ENCODE measurements at regions not wholly inside any gene's neighbourhood (a gene's known extent, or its start where the extent isn't known, plus 50 kb on each side); places are given as distances from the start of the nearest gene placed in this dataset.

DNA sequence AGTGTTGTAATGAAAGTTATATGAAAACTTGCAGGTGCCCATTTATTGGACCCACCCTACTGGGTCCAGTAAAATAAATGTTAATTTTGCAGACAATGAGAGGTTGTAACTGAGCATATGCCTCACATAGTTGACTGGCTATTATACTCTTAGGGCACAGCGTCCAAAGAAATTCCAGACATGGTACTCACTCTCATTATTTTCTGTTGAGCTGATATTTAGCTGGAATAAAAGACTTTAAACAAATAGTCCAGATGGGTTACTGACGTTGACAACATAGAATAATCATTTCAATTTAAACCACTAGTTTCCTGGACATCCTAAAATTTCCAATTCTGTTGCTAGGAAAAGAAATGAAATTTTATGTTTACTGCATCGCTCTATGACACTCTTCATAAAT lies 174.5 kb downstream of the ZNF365 start:
- no peak for DNase-seq (ENCODE audit: low read depth in 2 of 2)

DNA sequence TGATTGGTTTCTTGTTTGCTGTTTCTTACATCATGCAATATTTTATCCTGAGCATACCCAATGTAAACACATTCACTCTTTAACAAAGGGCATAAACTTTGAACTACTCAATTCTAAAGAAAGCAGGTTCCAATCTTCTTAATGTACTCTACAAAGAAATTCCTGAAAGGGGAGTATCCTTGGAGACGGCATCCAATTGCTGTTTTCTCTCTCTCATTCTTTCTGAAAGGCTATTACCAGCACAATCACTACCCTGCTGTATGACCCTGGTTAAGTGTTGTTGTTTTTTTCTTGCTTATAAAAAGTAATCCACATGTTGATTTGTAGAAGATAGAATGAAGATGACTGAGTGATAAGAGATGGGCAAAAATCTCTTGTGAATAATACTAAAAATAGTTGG lies 176.0 kb downstream of the ZNF365 start:
- no peak for DNase-seq (ENCODE audit: low read depth in 2 of 2)

DNA sequence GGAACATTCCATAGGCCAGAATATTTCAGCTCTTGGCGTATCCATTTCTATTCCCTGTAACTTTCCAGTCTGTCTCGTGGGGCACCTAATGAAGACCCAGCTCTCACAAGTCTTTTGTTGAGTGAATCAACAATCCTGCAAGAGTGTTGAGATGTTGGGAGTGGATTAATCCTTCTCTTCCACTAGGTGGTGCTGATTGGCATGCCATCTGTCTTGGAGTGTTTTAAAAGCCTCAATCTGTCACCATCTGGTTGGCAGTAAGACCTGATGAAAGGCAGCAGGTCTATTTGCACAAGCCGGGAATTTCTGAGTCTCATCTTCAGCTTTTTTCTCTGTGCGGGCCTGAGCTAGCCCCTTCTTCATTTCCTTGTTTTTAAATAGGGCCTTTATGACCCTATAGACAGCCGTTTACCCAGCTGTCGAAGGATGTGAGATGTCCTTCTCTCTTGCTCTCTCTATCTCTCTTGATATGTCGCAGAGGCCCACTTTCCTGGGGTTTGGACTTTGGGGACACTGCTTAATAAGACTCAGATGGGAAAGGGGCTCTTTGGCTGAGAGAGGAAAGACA lies 180.5 kb downstream of the ZNF365 start:
- no peak for DNase-seq (ENCODE audit: low read depth in 2 of 2)

DNA sequence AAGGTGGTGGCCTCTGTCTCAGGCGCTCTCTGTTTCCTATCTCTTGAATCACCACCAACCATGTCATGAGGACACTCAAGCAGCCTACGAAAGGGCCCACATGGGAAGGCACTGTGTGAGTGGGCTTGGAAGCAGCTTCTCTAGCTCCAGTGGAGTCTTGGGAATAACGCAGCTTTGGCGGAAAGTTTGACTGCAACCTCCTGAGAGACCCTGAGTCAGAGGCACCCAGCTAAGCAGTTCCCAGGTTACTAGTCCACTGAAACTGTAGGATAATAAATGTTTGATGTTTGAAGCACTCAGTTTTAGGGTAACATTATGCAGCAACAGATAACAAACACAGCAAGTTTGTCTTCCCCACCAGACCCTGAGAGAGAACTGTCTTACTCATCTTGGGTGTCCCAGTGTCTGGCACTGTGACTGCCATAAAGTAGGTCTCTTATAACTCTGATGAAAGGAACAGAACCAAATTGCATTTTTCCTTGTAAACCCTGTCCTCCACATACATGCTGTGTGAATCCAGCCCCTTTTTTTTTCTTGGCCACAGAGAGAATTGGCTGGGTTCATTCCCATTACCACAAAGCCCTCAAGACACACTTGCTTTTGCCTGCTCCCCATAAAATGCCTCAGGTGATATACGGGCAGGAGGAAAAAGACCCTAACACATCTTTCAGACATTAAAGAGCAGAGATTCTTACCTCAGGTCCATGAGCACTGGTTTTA lies 185.5 kb downstream of the ZNF365 start:
- no peak for DNase-seq (ENCODE audit: low read depth in 2 of 2)

DNA sequence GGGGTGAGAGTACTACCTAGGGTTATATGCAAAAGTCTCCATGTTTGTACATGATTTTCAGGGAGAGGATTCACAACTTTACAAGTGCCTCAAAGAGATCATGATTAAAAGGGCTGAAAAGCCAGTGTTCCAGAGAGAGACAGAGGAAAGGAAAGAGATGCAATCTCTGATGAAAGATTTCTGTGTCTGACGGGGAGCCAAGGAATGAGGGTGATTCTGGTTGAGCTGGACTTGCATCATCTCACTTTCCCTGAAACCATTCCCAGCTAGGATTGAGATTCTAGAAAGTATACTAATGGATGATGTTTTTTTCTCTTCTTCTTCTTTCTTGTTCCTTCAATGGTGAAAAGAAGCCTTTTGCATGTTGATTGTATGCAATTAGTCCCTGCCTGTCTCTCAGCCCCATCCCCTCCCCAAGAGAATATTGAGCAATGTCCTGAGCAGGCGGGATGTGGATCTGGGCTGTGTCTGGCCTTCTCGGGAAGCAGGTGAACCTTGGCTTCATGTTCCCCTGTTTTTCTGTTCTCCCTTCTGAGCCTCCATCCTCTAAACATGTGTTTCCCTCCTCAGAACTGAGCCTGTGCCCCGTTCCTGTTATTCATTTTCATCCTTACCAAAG lies 186.1 kb downstream of the ZNF365 start:
- DNase-seq (ENCODE audit: low read depth in 2 of 2) = no peak

DNA sequence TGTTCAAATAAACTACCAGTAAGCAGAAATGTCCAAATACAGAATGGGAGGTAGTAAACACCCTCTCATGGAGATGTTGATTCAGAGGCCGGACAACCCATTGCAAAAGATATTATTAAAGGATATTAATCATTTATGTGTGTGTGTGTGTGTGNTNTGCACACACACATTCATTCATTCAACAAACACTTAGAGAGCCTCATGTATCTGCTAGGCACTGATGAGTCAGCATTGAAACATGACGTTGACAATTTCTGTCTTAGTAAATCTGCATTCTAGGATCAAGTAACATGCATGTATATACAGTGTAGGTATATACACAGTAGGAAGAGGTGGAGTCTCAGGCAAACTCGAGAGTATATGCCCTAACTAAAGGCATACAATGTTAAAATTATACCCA lies 187.0 kb downstream of the ZNF365 start:
- no peak for DNase-seq (ENCODE audit: low read depth in 2 of 2)

DNA sequence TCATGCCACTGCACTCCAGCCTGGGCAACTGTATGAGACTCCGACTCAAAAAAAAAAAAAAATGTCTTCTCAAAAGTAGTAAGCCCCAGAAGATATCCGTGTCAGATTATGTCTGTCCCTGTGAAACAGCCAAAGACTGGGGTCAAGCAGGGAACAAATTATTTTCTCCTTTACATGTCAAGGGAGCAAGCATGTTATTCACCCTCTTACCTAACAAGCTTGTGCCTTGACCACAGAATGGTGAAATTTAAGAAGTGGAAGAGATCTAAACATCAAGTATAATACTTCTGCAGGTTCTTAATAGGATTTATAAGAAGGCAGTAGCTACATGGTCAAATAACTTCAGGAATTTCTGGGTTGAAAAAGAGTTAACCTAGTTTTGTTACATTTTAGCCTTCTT lies 187.9 kb downstream of the ZNF365 start:
- no peak for DNase-seq (ENCODE audit: low read depth in 2 of 2)

DNA sequence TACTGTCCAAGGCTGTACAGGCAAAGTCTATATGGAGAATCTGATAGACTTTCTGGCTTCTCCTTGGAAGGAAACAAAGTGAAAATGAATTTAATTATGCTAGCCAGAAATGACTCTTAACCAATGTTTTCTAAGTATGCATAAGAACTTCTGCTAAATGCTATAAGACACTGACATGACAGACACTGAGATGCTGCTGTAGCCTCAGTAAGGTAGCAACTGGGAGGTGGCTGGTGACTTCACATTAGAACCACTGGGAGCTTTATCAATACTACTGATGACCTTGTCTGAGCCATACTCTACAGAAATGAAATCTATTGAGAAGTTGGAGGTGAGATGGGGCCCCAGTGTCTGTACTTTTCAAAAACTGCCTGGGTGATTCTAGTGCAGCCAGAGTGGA lies 188.6 kb downstream of the ZNF365 start:
- DNase-seq (ENCODE audit: low read depth in 2 of 2) = no peak

DNA sequence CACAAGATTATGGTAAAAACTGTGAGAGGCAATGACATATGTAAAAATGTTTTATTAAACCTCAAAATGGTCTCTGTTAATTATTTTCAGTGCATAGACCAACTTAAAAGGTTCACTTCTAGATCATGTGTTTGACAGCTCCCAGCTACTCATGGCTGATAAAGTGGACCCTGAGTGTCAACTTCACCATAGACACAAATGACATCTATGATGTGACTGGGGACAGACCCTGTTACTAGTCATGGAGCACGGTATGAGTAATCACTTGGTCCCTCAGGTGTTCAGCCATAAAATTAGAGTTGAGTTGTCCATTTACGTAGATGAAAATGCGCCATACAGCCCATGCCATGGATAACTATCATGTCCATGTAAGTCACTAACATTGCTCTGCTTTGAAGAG lies 199.8 kb downstream of the ZNF365 start:
- DNase-seq (ENCODE audit: low read depth in 2 of 2) = no peak

DNA sequence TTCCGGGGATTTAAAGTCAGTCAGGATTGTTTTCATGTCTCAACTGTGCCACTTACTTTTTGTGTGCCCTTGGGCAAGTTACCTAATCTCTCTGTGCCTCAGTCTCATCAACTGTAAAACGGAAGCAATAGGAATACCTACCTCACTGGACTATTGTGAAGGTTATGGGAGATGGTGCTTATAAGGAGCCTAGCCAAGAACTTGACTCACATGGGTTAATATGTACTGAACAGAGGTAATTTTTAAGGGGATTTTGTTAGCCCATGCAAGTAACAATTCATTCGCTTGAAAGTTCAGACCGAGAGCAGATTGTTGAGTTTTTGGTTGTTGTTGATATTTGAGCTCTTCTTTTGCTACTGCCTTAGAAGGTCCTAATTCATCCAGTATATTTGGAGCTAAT lies 202.9 kb downstream of the ZNF365 start:
- no peak for DNase-seq (ENCODE audit: low read depth in 2 of 2)

DNA sequence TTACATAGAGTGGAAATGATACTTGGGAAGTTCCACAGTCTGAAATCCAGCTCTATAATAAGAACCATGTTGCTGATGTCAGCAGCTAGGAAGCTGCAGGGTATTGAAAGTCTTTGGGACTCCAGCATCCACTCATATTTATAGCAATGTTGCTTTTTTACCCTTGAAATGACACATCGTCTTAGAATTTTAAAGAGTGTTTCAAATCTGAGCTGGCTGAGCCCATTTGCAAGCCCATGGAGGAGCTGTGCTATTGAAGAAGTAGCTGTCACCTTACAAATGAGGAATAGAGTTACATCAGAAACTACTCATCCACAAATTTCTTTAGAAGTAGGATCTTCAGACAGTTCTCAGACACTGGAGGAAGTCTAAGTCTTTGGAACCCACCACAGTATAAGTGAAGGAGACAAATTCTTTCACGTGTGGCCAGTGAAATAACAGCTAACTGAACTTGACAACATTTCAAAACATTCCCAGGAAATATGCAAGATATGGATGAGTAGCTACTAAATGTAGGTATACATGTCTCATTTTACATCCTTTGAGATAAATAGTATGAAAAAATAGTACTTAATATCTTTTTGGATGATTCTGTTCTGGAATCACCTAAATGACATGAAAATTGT lies 203.6 kb downstream of the ZNF365 start:
- DNase-seq (ENCODE audit: low read depth in 2 of 2) = no peak

DNA sequence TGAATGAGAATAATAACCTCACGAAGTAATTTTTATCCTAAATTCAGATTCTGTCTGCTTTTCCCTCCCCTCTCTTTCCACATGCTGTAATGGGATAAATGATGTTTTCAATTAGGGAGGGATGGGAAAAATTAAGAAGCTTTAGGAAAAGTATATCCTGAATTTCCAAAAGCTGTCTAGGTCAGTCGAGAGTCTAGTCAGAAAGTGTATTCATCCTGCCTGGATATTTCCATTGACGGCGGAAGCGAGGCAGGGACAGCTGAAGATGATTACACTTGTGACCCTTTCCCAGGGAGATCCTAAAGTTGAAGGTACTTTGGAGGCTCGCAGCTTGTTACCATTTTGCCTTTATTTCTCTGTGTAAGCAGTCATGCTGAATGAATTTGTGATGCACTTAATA lies 204.1 kb downstream of the ZNF365 start:
- no peak for DNase-seq (ENCODE audit: low read depth in 2 of 2)

DNA sequence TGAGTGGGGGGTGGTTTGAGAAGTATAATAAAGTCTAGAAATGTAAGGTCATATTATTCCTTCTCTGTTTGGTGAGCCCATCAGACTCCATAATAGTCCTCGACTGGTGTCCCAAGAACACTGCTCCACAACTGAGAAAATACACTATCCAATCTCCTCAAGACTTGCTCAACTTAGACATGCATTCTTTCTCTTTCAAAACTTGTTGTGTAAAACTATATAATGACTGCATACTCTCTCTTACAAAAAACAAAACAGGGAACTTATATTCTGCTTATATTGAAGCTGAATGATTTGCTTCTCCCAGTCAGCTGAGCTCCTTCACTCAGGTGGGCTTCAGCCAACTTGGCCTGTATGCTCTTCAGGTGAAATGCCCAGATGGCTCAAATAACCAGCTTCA lies 204.7 kb downstream of the ZNF365 start:
- no peak for DNase-seq (ENCODE audit: low read depth in 2 of 2)

DNA sequence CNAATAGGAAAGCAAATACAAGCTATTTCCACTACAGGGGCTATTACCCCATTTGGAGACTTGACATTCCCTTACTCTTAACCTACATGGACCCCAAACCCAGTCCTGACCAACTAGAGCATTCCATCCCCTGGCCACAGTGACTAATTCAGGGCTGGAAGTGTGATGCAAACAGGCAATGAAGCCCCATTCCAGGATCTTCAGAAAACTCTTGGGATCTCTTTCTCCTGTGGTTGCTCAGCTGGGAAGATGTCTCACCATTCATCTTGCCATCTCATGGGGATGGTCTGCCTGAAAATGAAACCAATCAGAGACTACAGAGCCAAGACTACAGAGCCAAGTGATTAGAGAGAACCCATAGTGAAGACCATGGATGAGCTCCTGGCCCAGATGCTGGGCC lies 206.2 kb downstream of the ZNF365 start:
- no peak for DNase-seq (ENCODE audit: low read depth in 2 of 2)

DNA sequence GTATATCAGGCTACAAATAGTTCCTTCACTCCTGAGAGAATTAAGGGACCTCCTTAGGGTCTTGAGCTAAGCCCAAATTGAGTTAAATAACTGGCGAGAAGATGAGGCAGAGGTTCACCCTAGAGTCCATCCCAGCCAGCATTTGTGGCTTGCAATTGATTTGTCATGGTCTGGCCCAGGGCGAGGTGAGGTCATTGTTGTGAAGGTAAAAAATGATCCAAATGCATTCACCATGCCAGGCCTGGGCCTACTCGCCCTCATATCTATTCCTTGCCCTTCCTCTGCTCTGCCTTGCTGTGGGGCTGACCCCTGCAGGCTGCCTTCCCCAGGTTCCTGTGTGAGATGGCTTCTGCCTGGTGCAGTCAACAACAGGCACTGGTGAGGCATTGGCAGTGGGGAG lies 207.2 kb downstream of the ZNF365 start:
- DNase-seq (ENCODE audit: low read depth in 2 of 2) = no peak

DNA sequence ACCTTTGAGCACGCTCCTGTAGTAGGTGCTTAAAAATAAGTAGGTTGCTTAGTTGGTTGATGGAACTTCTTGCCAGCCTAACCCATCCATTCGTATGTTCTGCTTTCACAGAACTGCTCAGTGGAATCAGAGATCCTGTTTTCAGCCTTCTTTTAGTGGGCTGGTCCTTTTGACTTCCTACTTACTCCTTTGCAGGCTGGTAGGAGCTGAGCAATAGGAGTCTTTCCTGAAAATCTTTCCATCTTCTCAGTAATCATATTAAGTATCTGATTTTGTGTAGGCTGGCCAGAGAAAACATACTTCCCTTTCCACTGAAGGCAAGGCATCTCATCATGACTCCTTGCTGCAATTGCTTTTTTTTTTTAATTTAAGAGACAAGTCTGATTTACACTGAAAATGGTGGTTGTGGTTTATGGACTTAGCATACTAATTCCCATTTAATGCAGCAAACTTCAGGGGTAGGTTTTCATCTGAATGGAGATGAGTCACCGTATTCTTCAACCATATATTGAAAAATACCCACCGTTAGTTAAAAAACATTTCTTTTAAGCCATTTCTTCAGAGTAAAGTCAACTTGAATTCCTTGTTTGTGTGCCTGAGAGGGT lies 208.0 kb downstream of the ZNF365 start:
- DNase-seq (ENCODE audit: low read depth in 2 of 2) = no peak

DNA sequence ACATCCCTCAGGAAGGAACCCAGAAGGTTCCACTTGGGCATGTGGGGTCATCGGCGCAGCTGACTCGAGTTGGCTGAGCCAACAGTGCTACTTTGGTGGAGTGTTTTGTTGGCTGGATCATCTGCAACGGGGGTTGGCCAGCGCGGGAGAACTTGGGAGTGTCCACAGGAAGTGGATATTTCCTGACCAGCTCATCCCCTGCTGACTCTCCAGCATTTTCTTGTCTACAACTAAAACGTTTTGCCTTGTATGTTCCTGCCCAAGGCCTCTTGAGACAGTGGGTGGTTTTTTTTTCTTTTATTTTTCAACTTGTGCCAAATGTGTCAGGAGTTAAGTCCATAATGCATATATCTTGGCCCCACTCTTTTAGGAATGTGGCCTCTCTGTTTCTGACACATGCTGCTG lies 208.6 kb downstream of the ZNF365 start:
- DNase-seq (ENCODE audit: low read depth in 2 of 2) = no peak

DNA sequence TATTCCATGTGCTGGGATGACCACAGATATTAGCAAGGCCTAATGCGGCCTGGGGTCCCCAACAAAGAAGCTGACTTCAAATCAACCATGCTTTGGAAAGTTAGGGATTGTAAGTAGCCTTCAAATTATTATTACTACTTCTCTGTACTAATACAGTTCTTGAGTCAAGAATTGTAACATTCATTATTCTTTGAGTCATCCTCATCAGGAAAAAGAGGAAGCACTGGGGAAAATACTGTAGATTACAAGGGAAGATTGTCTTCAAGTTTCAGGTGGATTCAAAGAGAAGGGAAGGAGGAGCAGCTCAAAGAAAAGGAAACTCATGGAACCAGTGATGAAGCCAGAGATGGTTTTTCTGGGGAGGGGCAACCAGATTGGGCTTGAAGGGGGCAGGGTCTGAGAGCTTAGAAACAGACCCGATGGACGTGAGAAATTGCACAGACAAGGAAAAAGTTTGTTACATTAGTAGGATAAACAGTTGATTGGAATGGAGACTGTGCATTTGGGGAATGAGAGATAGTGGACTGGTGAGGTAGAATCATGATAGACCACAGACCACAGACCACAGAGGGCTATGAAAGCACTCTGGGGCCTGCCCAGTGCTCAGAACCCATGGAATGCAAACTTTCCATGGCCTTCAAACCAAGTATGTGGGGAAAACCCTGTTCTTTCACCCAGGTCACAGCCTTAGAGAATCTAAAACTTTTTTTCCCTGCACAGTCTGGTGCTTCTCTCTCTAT lies 209.9 kb downstream of the ZNF365 start:
- DNase-seq (ENCODE audit: low read depth in 2 of 2) = no peak

DNA sequence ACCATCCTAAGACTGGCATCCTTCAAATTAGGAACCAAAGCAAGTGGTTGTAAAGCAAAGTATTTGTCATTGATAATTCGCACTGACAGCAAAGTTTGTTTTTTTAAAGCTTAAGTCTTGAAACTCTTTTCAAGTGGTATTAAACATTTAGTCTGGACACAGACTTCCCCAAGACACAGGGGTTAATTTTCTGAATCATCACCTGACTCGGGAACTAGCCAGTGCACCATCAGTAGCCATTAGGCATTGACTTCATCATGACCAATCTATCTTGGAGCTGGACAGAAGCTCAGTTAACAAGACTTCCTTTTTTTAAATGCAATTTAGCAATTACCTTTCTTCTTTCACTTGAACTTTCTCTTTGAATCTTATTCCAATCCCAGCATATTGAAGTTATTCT lies 210.6 kb downstream of the ZNF365 start:
- no peak for DNase-seq (ENCODE audit: low read depth in 2 of 2)

DNA sequence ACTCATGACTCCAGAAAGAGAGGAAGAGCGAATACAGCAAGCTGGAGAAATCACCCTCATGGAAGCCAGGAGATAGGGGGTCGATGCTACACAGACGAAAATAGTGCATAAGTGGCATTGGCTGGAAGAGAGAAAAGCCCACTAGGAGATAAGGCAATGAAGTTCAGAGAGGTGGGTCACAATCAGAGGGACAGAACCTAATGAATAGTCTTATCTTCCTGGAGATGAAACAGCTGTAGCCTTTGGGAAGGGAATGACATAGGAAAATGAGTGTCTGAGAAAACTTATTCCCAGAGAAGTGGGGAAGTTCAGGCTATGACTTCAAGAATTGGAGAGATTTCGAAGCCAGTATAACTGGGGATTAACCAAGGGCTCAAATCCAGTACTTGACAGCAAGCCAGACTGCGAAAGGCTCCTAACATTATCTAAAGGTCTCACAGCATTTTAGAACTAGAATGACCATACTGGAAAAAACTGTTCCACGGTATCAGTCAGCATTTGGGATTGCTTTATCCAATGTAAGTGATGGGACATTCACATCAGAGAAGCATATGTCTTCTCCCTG lies 211.1 kb downstream of the ZNF365 start:
- DNase-seq (ENCODE audit: low read depth in 2 of 2) = no peak

DNA sequence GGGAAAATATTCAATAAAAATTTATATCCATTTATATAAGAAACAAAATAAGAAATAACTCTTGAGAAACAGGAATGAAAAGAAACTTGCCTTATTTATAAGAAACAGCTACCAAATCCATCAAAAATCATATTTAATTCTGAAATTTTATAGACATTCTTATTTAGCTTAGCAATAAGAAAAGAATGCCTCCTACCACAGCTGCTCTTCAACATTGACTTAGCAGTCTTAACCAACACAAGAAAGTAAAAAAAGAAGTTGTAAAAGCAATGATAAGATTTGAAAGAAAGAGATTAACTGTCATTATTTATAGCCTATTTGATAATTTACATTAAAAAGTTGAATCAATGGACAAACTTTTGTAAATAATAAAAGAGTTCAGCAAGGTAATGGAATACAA lies 212.8 kb downstream of the ZNF365 start:
- no peak for DNase-seq (ENCODE audit: low read depth in 2 of 2)

DNA sequence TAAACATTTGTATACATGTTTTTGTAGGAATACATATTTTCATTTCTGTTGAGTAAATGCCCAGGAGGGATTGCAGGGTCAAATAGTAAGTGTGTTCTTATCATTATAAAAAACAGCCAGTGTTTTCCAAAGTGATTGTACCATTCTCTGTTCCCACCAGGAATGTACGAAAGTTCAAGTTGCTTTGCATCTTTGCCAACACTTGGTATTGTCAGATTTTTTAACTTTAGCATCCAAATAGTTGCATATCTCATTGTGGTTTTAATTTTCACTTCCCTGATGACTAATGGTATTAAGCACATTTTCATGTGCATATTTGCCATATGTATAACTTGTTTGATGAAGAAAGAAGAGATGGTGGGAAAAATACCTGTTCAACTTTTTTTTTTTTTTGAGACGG lies 213.9 kb downstream of the ZNF365 start:
- no peak for DNase-seq (ENCODE audit: low read depth in 2 of 2)

All from stimulated activated CD8-positive, alpha-beta memory T cell treated with anti-CD3 and anti-CD28 coated beads, Interleukin-15, amount 100 ng/mL, for 48 hours (primary cell).